ENCODE measurements at regions not wholly inside any gene's neighbourhood (a gene's known extent, or its start where the extent isn't known, plus 50 kb on each side); places are given as distances from the start of the nearest gene placed in this dataset.

GRCh38 chr12:126342866-126343265, 1277.6 kb downstream of the AACS start:
- TF ChIP-seq, protein P1, sequence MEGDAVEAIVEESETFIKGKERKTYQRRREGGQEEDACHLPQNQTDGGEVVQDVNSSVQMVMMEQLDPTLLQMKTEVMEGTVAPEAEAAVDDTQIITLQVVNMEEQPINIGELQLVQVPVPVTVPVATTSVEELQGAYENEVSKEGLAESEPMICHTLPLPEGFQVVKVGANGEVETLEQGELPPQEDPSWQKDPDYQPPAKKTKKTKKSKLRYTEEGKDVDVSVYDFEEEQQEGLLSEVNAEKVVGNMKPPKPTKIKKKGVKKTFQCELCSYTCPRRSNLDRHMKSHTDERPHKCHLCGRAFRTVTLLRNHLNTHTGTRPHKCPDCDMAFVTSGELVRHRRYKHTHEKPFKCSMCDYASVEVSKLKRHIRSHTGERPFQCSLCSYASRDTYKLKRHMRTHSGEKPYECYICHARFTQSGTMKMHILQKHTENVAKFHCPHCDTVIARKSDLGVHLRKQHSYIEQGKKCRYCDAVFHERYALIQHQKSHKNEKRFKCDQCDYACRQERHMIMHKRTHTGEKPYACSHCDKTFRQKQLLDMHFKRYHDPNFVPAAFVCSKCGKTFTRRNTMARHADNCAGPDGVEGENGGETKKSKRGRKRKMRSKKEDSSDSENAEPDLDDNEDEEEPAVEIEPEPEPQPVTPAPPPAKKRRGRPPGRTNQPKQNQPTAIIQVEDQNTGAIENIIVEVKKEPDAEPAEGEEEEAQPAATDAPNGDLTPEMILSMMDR (IDR thresholded peaks at IDR 0.05; ENCODE audit: low read depth, low read length) = no peak
- DNase-seq (ENCODE audit: low read depth, low spot score) = no peak
- POLR2A ChIA-PET = no interaction called here
- Histone ChIP-seq H3K27ac (ENCODE audit: low read depth, low read length) (no peak overlapping the region), H3K9me3 (ENCODE audit: control insufficient read depth, insufficient read depth, low read length) (peaks cover 16% of the 10 kb centered on the region), H3K4me3 (ENCODE audit: low read depth, low read length) (no peak overlapping the region), H3K27me3 (ENCODE audit: control insufficient read depth, insufficient read depth, low read length) (no peaks in the 10 kb centered on the region)
- CTCF ChIA-PET = no interaction called here

DNA sequence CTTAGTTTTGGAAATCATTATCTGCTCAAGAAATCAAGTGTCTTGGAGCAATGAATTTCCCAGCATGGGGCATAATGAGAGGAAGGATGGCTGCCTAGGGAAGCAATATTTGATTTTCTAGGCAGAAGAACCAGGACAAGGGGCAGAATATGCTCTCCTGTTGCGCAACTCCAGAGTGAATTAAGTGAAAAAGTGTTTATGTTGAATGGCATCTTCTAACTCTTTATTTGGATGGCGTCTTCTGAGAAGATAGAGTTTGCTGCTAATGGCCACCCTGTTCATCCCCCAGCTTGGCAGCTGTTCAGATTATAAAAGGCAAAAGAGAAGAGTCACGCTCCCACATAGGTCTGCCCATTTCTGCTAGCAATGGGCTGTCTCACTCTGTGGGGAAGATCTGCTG, 1278.1 kb downstream of the AACS start:
- no peak overlapping the region for H3K27ac ChIP-seq (ENCODE audit: low read depth, low read length)
- H3K9me3 ChIP-seq (ENCODE audit: control insufficient read depth, insufficient read depth, low read length) = peaks cover 17% of the 10 kb centered on the region
- TF ChIP-seq, protein P1 (IDR thresholded peaks at IDR 0.05; ENCODE audit: low read depth, low read length) = no peak
- DNase-seq (ENCODE audit: low read depth, low spot score) = no peak
- no peak overlapping the region for H3K4me3 ChIP-seq (ENCODE audit: low read depth, low read length)
- CTCF ChIA-PET = no interaction called here
- POLR2A ChIA-PET = no interaction called here
- no peaks in the 10 kb centered on the region for H3K27me3 ChIP-seq (ENCODE audit: control insufficient read depth, insufficient read depth, low read length)

DNA sequence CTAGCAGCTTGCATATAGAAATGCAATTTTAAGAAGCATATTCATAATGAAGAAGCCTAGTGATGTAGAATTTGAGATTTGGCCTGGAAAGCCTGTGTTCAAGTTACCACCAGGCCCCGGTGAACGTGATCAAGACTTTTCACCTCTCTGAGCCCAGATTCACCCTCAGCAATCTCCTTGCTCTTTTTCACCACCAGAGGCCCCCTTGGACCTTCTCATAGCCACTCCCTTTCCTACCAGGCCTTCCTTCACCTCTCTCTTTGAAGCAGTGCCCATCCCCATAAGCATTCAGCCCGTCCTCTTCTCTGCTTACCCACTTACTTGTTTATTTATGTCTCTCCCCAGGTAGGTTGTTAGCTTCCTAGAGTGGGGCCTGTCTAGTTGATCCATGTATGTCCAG, 1280.9 kb downstream of the AACS start:
- DNase-seq (ENCODE audit: low read depth, low spot score) = no peak
- CTCF ChIA-PET = no interaction called here
- no peak overlapping the region for H3K27ac ChIP-seq (ENCODE audit: low read depth, low read length)

DNA sequence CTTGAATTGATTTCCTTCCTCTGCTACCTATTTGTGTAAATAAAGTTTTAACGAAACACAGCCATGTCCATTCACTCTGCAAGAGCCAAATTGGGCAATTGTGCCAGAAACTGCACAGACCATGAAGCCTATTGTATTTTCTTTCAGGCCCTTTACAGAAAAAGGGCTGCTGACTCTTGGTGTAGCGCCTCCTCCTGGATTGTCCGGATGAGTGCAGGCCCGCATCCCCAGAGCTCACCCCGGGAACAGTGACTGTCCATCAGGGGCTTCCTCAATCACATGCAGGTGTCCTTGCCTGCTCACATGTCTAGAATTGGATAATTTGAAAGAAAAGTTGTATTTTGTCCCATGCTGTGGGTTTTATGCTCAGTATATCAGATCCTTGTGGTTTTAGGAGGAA, 1282.2 kb downstream of the AACS start:
- ChIA-PET CTCF (no interaction called here), POLR2A (no interaction called here)
- Histone ChIP-seq H3K27me3 (ENCODE audit: control insufficient read depth, insufficient read depth, low read length) (no peaks in the 10 kb centered on the region), H3K9me3 (ENCODE audit: control insufficient read depth, insufficient read depth, low read length) (peaks cover 36% of the 10 kb centered on the region), H3K27ac (ENCODE audit: low read depth, low read length) (no peak overlapping the region), H3K4me3 (ENCODE audit: low read depth, low read length) (no peak overlapping the region)
- no peak for DNase-seq (ENCODE audit: low read depth, low spot score)
- TF ChIP-seq, protein P1 (IDR thresholded peaks at IDR 0.05; ENCODE audit: low read depth, low read length) = no peak

More for the DNA sequence above, 1280.9 kb downstream of the AACS start:
- TF ChIP-seq, protein P1 (IDR thresholded peaks at IDR 0.05; ENCODE audit: low read depth, low read length) = no peak
- POLR2A ChIA-PET = no interaction called here
- Histone ChIP-seq H3K4me3 (ENCODE audit: low read depth, low read length) (no peak overlapping the region), H3K27me3 (ENCODE audit: control insufficient read depth, insufficient read depth, low read length) (no peaks in the 10 kb centered on the region), H3K9me3 (ENCODE audit: control insufficient read depth, insufficient read depth, low read length) (peaks cover 28% of the 10 kb centered on the region)

DNA sequence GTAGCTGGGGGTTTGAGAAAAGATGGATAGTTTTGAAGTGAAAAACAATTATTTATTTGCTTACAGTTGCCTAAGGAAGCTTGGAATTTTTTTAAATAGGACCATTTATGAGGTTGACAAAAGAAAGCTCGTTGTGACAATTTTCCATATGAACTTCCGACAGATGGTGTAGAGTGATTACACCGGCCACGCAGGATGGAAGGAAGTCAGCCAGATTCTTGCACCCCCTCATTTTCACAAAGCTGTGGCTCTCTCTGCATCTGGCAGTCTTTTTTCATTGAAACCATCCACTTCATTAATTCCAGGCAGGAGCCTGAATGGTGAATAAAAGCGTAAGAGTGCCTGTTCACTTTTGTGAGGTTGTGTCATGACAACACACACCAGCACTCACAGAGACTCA, 1284.1 kb downstream of the AACS start:
- DNase-seq (ENCODE audit: low read depth, low spot score) = no peak
- TF ChIP-seq, protein P1 (IDR thresholded peaks at IDR 0.05; ENCODE audit: low read depth, low read length) = no peak
- ChIA-PET CTCF (no interaction called here), POLR2A (no interaction called here)
- H3K27me3 ChIP-seq (ENCODE audit: control insufficient read depth, insufficient read depth, low read length) = no peaks in the 10 kb centered on the region
- H3K27ac ChIP-seq (ENCODE audit: low read depth, low read length) = no peak overlapping the region
- no peak overlapping the region for H3K4me3 ChIP-seq (ENCODE audit: low read depth, low read length)
- H3K9me3 ChIP-seq (ENCODE audit: control insufficient read depth, insufficient read depth, low read length) = peaks cover 39% of the 10 kb centered on the region
